Inflammatory macrophage (primary cell): ENCODE measurements at regions not wholly inside any gene's neighbourhood (a gene's known extent, or its start where the extent isn't known, plus 50 kb on each side); places are given as distances from the start of the nearest gene placed in this dataset.
A peak's percentile ranks its signal among the peaks of the same experiment; 100 is the strongest.

Experiments used
- DNase-seq, 2 donors: peaks; one replicate each; pipeline ENCODE4 v3.0.0-alpha.2; 2020 to 2022

GRCh38 chr1:224486801-224487583, 52.4 kb upstream of the WDR26 start:
- no peak for DNase-seq

- DNase-seq = peak in 1 of 2 donors; percentile 30
Measured at GRCh38 chr1:224488806-224489499, 54.4 kb upstream of the WDR26 start.

DNA sequence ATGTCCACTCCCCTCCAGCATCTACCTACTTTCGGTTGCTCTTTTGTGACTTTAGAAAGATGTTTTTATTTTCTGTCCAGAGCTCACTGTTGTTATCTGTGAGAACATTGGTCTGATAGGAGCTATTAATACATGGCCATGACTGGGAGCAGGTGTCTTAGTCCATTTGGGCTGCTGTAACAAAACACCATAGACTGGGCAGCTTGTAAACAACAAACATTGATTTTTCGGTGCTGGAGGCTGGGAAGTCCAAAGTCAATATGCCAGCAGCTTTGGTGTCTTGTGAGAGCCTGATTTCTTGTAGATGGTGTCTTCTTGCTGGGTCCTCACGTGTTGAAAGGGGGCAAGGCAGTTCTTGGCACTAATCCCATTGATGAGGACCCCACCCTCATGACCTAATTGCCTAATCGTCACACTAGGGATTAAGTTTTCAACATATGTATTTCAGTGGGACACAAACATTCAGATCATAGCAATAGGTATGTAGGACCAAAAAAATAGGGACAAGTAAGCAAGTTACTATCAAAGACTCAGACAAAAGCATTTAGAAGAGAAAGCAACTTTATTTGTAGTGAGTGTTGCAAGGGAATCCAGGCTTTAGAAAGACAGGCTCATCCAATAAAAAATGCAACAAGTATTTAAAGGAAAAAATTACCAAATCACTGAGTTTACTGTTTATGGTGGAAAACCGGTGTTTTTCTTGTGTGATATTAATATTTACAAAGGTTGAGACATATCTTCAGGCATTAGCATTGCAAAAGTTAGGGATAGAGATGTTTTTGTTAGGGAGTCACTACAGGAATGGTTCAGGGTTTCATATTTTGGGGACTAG, 55.2 kb upstream of the WDR26 start:
- DNase-seq = no peak

DNA sequence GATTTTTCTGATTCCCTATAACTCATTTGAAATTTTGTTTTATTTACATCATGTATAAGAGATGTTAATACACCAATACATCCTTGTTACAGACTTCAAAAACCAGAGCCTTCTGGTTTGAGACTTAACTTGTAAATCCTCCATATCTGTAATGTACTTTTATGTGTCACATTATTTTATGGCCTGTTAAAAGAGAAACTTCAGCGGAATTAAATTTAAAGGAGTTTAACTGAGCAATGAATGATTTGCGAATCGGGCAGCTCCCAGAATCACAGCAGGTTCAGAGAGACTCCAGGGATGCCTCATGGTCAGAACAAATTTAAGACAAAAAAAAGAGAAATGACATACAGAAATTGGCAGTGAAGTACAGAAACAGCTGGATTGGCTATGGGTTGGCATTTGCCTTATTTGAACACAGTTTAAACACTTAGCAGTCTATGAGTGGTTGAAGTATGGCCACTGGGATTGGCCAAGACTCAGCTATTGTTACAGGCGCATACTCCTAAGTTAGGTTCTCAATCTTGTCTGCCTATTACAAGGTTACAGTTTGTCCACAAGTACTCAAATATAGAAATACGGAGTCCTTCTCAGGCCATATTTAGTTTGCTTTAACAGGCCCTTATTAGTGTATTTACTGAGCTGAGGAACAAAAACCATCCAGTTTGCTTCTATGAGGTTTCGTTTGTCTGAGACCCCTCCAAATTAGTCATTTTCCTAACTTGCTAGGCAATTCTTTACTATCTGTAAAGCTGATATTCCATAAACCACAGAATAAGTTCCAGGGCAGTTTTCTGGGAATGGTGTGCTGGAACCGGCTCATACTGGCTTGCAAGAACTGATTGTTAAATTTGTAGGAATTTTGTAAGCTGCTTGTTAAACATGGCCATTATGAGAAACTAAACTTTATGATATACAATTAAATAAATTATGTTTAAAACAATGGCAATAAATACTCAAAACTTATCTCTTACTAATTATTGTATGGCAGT, 56.2 kb upstream of the WDR26 start:
- DNase-seq = no peak

DNA sequence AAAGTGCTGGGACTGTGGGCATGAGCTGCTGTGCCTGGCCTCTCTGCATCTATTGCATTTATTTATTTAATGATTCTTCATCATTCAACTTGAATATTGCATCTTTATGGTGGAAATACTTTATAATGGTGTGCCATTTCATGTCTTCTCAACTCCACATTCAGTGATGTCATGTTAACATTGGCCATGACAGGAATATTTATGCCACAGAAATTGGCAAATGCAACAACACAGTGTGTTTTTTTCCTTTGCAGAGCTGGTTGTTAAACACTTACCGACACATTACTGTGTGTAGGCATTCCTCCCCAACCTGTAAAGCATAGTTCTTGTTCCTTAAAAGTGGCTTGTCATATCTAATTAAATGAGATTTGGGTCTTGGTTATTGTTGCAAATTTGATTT, 57.4 kb upstream of the WDR26 start:
- no peak for DNase-seq

DNA sequence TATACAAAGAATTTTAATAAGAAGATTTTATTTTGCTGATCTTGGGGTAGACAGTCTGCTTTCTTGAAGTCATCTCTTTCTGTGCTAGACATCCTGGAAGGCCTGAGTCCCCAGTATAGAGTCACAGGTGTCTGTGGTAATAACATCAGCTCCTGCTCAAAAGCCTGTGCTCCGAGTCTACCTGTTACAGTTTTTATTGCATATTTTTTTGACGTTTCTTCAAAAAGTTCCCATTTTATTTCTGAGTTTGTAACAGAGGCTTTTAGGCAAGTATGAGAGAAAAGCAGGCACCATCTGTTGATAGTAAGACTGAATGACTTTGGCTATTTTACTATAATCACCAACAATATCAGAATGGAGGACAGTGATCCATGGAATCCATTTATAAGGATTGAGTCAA, 58.0 kb upstream of the WDR26 start:
- DNase-seq = no peak

GRCh38 chr1:224493269-224493668, 58.7 kb upstream of the WDR26 start:
- no peak for DNase-seq

GRCh38 chr1:224494343-224494742, 59.7 kb upstream of the WDR26 start:
- DNase-seq = no peak

- peak; percentile 47 to 56 for DNase-seq
Measured at GRCh38 chr1:224495866-224496265, 61.3 kb upstream of the WDR26 start.

- no peak for DNase-seq
Measured at GRCh38 chr1:224496826-224497225, 62.2 kb upstream of the WDR26 start.

DNA sequence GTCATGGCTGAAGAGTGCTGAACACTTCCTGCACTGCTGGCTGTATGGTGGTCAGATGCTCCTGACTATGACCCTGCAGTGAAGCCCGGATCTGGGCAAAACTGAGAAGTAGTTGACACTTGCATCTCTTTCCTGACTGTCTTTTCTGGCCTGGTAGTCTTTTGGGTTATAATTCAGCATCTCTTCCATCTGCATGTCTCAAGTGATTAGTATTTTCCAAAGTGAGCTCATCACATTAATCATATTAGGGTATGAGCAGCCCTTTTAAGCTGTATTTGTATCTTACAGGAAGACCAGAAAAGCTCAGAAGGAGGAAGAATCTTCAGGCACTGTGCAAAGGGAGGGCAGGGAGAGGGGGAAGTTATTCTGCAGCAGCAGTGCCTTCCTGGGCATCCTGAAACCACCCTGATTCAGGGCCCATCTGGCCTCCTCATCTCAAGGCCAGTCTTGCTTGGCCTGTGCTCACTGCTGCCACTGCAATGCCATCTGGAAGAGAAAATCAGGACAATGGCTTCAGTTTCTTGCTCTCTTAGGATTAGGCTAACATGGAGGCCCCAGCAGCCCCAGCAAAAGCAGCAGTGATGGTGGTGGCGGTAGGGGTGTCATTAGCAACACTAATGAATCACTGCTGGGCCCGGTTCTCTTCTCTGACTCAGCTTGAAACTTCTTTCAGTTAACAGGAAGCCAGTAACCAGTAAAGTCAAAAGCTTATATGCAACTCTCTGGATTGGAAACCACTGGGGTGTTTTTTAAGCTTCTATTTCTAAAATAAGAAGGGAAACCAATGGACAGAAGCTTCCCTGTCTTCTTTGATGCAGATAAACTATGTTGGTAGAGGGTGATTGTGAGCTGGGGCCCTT, 63.3 kb upstream of the WDR26 start:
- peak; percentile 86 to 90 for DNase-seq

DNA sequence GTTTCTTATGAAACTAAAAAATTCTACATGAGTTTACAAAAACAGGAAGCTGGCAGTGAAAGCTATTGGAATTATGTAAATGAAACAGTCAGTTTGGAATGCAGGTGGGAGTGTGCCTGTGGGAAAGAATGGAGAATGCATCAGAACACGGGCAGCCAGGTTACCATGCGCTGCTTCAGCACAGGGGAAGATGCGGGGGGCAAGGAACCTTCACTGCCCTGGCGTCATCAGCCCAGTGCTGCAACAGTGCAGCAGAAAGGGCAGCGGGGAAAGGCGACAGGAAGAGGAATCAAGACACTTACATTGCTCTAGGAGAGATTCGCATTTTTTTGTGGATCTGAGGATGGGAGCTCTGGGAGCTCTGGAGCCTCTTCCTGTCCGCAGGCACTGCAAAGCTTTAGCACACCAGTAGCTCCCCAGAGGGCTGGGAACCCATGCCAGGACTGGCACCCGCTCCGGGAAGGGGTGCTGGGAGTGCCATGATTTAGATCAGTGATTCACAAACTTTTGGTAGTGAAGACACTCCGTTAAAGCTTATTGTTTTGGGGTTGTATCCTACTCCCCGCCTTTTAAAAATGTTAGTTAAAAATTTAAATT, 64.1 kb upstream of the WDR26 start:
- DNase-seq = peak in 1 of 2 donors; percentile 55

GRCh38 chr1:224499204-224499603, 64.6 kb upstream of the WDR26 start:
- no peak for DNase-seq

GRCh38 chr1:224500796-224501195, 66.2 kb upstream of the WDR26 start:
- DNase-seq = no peak

GRCh38 chr1:224501836-224502235, 67.2 kb upstream of the WDR26 start:
- no peak for DNase-seq

GRCh38 chr1:224502459-224503160, 68.0 kb upstream of the WDR26 start:
- no peak for DNase-seq

DNA sequence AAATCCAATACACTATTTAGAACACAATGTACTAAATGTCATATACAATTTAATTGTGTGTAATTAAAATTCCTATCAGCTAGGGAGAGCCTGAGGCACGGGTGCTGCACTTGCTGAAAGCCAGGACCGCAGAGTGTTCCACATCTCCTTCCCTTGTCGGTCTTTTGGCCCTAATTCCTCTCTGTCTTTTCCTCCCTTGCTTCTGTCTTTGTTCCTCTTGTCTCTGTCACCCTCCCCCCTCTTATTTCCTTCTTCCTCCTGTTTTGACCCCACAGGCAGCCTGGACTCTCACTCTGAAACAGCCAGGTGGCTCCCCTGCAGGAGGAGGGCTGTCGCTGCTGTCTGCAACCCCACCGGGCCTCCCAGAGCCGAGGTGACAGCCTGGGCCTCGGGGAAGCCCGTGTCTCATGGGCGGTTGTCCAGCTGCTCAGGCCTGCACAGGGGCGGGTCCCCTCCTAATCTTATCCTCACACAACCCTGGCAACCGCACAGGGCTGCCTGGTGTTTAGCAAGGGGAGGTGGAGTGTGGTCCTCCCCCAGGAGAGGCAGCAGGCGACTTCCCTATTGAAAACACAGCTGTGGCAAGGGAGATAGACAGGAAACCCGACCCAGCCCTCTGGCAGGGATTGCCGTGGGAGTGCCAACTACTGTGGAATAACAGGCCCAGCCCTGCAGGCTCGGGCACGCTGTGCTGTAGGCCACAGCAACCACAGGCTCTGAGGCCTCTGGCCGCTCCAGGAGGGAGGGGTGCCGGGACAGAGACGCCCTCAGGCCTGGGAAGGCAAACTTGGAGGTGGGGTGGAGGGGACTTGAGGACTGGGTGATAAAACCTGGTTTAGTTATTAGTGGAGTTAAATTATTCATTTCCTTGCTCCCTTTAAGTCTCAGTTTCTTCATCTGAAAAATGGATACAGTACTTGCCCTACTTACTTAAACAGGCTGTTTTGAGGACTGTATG, 68.8 kb upstream of the WDR26 start:
- peak; percentile 94 to 95 for DNase-seq

DNA sequence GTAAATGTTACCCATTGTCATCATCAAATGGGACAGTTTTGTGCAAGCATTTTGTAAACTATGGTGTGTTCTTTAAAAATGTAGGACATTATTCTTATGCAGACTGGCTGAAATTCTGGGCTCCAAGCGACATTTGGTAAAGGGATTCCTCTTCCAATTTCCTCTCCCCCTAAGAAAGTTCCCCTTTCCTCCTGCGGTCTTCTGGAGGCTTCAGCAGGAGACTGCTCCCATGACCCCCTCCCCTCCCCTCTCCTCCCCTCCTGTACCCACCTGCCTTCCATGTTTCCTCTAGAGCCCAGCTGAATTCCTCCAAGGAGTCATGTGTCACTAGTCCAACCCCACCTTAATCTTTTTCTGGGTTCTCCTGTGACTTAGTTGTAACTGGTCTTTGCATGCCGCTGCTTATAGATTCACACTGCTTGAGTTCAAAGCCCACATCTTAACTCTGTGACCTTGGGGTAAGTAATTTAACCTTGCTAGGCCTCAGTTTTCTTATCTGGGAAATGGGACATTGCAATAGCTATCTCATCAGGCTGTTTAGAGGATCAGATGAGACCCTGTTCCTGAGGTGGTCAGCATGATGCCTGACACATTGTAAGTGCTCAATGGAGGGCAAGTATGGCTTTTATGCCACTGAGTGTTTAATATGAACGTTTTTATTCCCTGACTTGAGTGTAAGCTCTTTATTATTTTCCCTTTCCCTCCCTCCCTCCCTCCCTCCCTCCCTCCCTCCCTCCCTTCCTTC, 69.9 kb upstream of the WDR26 start:
- peak; percentile 4 to 19 for DNase-seq
